ENCODE measurements at regions not wholly inside any gene's neighbourhood (a gene's known extent, or its start where the extent isn't known, plus 50 kb on each side); places are given as distances from the start of the nearest gene placed in this dataset.
A peak's percentile ranks its signal among the peaks of the same experiment; 100 is the strongest.

GRCh38 chr13:111036665-111037064, 78.4 kb upstream of the ARHGEF7 start:
- H3K4me1 ChIP-seq: no peaks in the 10 kb centered on the region
- TF ChIP-seq, protein P1, sequence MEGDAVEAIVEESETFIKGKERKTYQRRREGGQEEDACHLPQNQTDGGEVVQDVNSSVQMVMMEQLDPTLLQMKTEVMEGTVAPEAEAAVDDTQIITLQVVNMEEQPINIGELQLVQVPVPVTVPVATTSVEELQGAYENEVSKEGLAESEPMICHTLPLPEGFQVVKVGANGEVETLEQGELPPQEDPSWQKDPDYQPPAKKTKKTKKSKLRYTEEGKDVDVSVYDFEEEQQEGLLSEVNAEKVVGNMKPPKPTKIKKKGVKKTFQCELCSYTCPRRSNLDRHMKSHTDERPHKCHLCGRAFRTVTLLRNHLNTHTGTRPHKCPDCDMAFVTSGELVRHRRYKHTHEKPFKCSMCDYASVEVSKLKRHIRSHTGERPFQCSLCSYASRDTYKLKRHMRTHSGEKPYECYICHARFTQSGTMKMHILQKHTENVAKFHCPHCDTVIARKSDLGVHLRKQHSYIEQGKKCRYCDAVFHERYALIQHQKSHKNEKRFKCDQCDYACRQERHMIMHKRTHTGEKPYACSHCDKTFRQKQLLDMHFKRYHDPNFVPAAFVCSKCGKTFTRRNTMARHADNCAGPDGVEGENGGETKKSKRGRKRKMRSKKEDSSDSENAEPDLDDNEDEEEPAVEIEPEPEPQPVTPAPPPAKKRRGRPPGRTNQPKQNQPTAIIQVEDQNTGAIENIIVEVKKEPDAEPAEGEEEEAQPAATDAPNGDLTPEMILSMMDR (IDR thresholded peaks at IDR 0.05): no peak
- H3K27me3 ChIP-seq: peaks cover 0 to 3% of the 10 kb centered on the region in 2 donors
- DNase-seq: no peak
- intact Hi-C loops (cut with DNase I; ENCODE audit: low total_unique reads): no loop called here
- H3K4me3 ChIP-seq: no peak overlapping the region
- H3K9me3 ChIP-seq: no peaks in the 10 kb centered on the region
- no peaks in the 10 kb centered on the region for H3K36me3 ChIP-seq
- H3K27ac ChIP-seq: no peak overlapping the region

DNA sequence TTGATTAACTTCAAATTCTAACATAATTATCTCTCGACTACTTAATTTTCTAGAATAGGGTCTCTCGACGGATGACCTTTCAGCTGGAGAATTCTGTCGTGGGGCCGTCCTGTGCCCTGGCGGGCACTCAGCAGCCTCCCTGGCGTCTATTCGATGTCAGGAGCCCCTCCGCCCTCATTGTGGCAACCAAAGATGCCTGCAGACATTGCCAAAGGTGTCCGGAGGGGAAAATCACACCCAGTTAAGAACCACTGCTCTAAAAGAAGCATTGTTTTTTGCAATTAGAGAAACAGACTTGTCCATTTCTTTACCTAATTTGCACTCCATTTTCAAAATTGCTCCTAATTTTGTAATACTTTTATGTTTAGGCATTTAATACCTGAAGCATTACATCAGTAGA, 79.2 kb upstream of the ARHGEF7 start:
- no peak for DNase-seq
- Histone ChIP-seq H3K36me3 (no peaks in the 10 kb centered on the region), H3K27me3 (peaks cover 0 to 3% of the 10 kb centered on the region in 2 donors), H3K4me3 (no peak overlapping the region), H3K27ac (no peak overlapping the region), H3K9me3 (no peaks in the 10 kb centered on the region), H3K4me1 (peaks cover 0 to 2% (median 0%) of the 10 kb centered on the region in 4 donors)
- intact Hi-C loops (cut with DNase I; ENCODE audit: low total_unique reads): no loop called here
- TF ChIP-seq, protein P1 (IDR thresholded peaks at IDR 0.05): no peak

DNA sequence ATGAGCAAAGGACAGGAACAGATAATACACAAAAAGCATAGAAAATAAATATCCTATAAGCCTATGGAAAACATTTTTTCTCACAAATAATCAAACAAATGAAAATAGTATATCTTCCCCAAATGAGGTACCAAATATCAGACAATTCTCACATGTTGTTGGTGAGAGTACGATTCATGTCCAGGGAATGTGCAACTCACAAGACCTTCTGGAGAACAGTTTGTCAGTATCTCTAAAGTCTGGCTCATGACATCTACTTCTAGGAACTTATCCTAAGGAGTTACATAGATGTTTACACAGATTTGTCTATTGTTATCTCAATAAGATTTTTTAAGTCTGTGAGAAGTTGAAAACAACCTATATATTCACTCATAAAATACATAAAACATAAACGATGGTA, 80.3 kb upstream of the ARHGEF7 start:
- Histone ChIP-seq H3K4me3 (no peak overlapping the region), H3K36me3 (no peaks in the 10 kb centered on the region), H3K27ac (no peak overlapping the region), H3K27me3 (no peaks in the 10 kb centered on the region), H3K4me1 (peaks cover 0 to 2% (median 0%) of the 10 kb centered on the region in 4 donors), H3K9me3 (no peaks in the 10 kb centered on the region)
- intact Hi-C loops (cut with DNase I; ENCODE audit: low total_unique reads): no loop called here
- DNase-seq: no peak
- TF ChIP-seq, protein P1 (IDR thresholded peaks at IDR 0.05): no peak

- DNase-seq: no peak
- no peaks in the 10 kb centered on the region for H3K36me3 ChIP-seq
- H3K4me3 ChIP-seq: no peak overlapping the region
- H3K9me3 ChIP-seq: no peaks in the 10 kb centered on the region
- TF ChIP-seq, protein P1 (IDR thresholded peaks at IDR 0.05): no peak
- H3K27me3 ChIP-seq: no peaks in the 10 kb centered on the region
- intact Hi-C loops (cut with DNase I; ENCODE audit: low total_unique reads): no loop called here
- H3K27ac ChIP-seq: no peak overlapping the region
- peaks cover 0 to 2% (median 0%) of the 10 kb centered on the region in 4 donors for H3K4me1 ChIP-seq
Measured at GRCh38 chr13:111033172-111034130, 81.7 kb upstream of the ARHGEF7 start.

- Histone ChIP-seq H3K4me3 (no peak overlapping the region), H3K27ac (no peak overlapping the region), H3K27me3 (no peaks in the 10 kb centered on the region), H3K36me3 (no peaks in the 10 kb centered on the region), H3K4me1 (peaks cover 0 to 2% (median 0%) of the 10 kb centered on the region in 4 donors), H3K9me3 (no peaks in the 10 kb centered on the region)
- DNase-seq: peak in 1 of 2 donors; percentile 60
- intact Hi-C loops (cut with DNase I; ENCODE audit: low total_unique reads): no loop called here
- TF ChIP-seq, protein P1 (IDR thresholded peaks at IDR 0.05): no peak
Measured at GRCh38 chr13:111031531-111031961, 83.6 kb upstream of the ARHGEF7 start.

Measured in tibial artery (tissue), 4 donors.